DMS 273 (cell line): ENCODE measurements at regions not wholly inside any gene's neighbourhood (a gene's known extent, or its start where the extent isn't known, plus 50 kb on each side); places are given as distances from the start of the nearest gene placed in this dataset.
A peak's percentile ranks its signal among the peaks of the same experiment; 100 is the strongest.

Experiments
- DNase-seq: peaks from one replicate; lab custom pipeline; 2025; ENCODE audit not compliant: unreplicated experiment; lab: John Stamatoyannopoulos, UW

- no peak for DNase-seq
Observed at GRCh38 chr18:28408528-28408927, 231.6 kb upstream of the CDH2 start.

GRCh38 chr18:28407681-28408080 is 230.8 kb upstream of the CDH2 start:
- no peak for DNase-seq

- no peak for DNase-seq
Observed at GRCh38 chr18:28406533-28406932, 229.6 kb upstream of the CDH2 start.

GRCh38 chr18:28404694-28405093 is 227.8 kb upstream of the CDH2 start:
- no peak for DNase-seq

- DNase-seq = no peak
Observed at GRCh38 chr18:28399781-28400362, 222.9 kb upstream of the CDH2 start.

GRCh38 chr18:28398471-28398870 is 221.5 kb upstream of the CDH2 start:
- no peak for DNase-seq

- no peak for DNase-seq
Observed at GRCh38 chr18:28390022-28390421, 213.1 kb upstream of the CDH2 start.

- DNase-seq = no peak
Observed at GRCh38 chr18:28382215-28382879, 205.4 kb upstream of the CDH2 start.

GRCh38 chr18:28372186-28372585 is 195.3 kb upstream of the CDH2 start:
- no peak for DNase-seq

- no peak for DNase-seq
Observed at GRCh38 chr18:28366676-28367075, 189.7 kb upstream of the CDH2 start.

GRCh38 chr18:28365411-28365831 is 188.5 kb upstream of the CDH2 start:
- DNase-seq = no peak

- no peak for DNase-seq
Observed at GRCh38 chr18:28363124-28363523, 186.2 kb upstream of the CDH2 start.

- no peak for DNase-seq
Observed at GRCh38 chr18:28359176-28359575, 182.2 kb upstream of the CDH2 start.

GRCh38 chr18:28357766-28358401 is 181.0 kb upstream of the CDH2 start:
- peak; percentile 26 for DNase-seq

GRCh38 chr18:28350821-28351220 is 173.9 kb upstream of the CDH2 start:
- no peak for DNase-seq

GRCh38 chr18:28342231-28342630 is 165.3 kb upstream of the CDH2 start:
- no peak for DNase-seq

GRCh38 chr18:28338316-28338715 is 161.4 kb upstream of the CDH2 start:
- no peak for DNase-seq

GRCh38 chr18:28334516-28334915 is 157.6 kb upstream of the CDH2 start:
- no peak for DNase-seq

- DNase-seq = no peak
Observed at GRCh38 chr18:28332071-28332470, 155.1 kb upstream of the CDH2 start.

- no peak for DNase-seq
Observed at GRCh38 chr18:28331551-28331950, 154.6 kb upstream of the CDH2 start.

- no peak for DNase-seq
Observed at GRCh38 chr18:28313602-28314001, 136.7 kb upstream of the CDH2 start.

GRCh38 chr18:28288784-28289183 is 111.9 kb upstream of the CDH2 start:
- DNase-seq = no peak

- DNase-seq = no peak
Observed at GRCh38 chr18:28287146-28287545, 110.2 kb upstream of the CDH2 start.
